SK-N-SH (cell line): ENCODE measurements at regions not wholly inside any gene's neighbourhood (a gene's known extent, or its start where the extent isn't known, plus 50 kb on each side); places are given as distances from the start of the nearest gene placed in this dataset.

Experiments
- CTCF ChIA-PET: fragments of 300-600, 350-600 bp; formaldehyde crosslinking; extraction: SDS; loops from one replicate; lab custom pipeline; 2021; lab: Yijun Ruan, JAX
- POLR2A ChIA-PET: fragments of 350-600 bp; sonication (Branson Sonifier 250); formaldehyde crosslinking; extraction: SDS; loops from one replicate; lab custom pipeline; 2020; ENCODE audit warnings: antibody characterized with exemption, inconsistent platforms; lab: Yijun Ruan, JAX
- DNase-seq: peaks from one replicate; pipeline ENCODE4 v3.0.0; 2012
- H2AFZ ChIP-seq: fragments of 200-600 bp; sonication (generic); 2 replicates; pipeline ENCODE4 v1.8.1; 2016; ENCODE audit warnings: antibody characterized with exemption, mild to moderate bottlenecking, low read depth
- H3F3A ChIP-seq: fragments of 200-600 bp; sonication (generic); replicated peaks from 2 replicates; pipeline ENCODE3; 2016; ENCODE audit warnings: antibody characterized with exemption, mild to moderate bottlenecking; ENCODE audit not compliant: insufficient read depth
- H3K27ac ChIP-seq, 2 experiments: fragments of 200-500 bp in 1 of 2; fragments of 200-600 bp in 1 of 2; sonication (Bioruptor generic) in 1 of 2; sonication (generic), shearing (Covaris generic) in 1 of 2; 2 replicates each; pipeline versions ENCODE4 v1.5.1 to v1.6.1; 2014 to 2016; ENCODE audit warnings: low read depth in 2 of 2, inconsistent platforms in 1 of 2, low read length in 1 of 2, mild to moderate bottlenecking in 1 of 2, mixed read lengths in 1 of 2
- H3K27me3 ChIP-seq: fragments of 200-600 bp; sonication (generic), shearing (Covaris generic); 2 replicates; pipeline ENCODE4 v1.6.1; 2016; ENCODE audit warnings: mixed run types; ENCODE audit not compliant: insufficient read depth
- H3K36me3 ChIP-seq, 2 experiments: fragments of 200-500 bp in 1 of 2; fragments of 200-600 bp in 1 of 2; sonication (Bioruptor generic) in 1 of 2; sonication (generic) in 1 of 2; replicated peaks in 1 of 2; 2 replicates each; pipeline versions ENCODE3 to v1.5.1; 2014 to 2016; ENCODE audit warnings: low read length in 1 of 2, mild to moderate bottlenecking in 1 of 2; ENCODE audit not compliant: insufficient read depth in 2 of 2, control insufficient read depth in 1 of 2
- H3K4me1 ChIP-seq, 2 experiments: fragments of 200-500 bp in 1 of 2; fragments of 200-600 bp in 1 of 2; sonication (Bioruptor generic) in 1 of 2; sonication (generic), shearing (Covaris generic) in 1 of 2; 2 replicates each; pipeline versions ENCODE4 v1.5.1 to v1.6.1; 2014 to 2016; ENCODE audit warnings: low read depth in 1 of 2, low read length in 1 of 2, mixed run types in 1 of 2; ENCODE audit not compliant: insufficient read depth in 2 of 2, control insufficient read depth in 1 of 2
- H3K4me2 ChIP-seq: fragments of 200-600 bp; sonication (generic), shearing (Covaris generic); 2 replicates; pipeline ENCODE4 v1.6.1; 2017; ENCODE audit warnings: mixed run types
- H3K4me3 ChIP-seq, 2 experiments: fragments of 200-500 bp in 1 of 2; fragments of 200-600 bp in 1 of 2; sonication (Bioruptor generic) in 1 of 2; sonication (generic), shearing (Covaris generic) in 1 of 2; 2 replicates each; pipeline versions ENCODE4 v1.5.1 to v1.8.1; 2014 to 2016; ENCODE audit warnings: low read depth in 2 of 2, inconsistent platforms in 1 of 2, low read length in 1 of 2, mild to moderate bottlenecking in 1 of 2, mixed read lengths in 1 of 2, moderate library complexity in 1 of 2
- H3K79me2 ChIP-seq: fragments of 200-600 bp; sonication (generic); 2 replicates; pipeline ENCODE4 v1.8.1; 2017; ENCODE audit warnings: mild to moderate bottlenecking; ENCODE audit not compliant: insufficient read depth
- H3K9ac ChIP-seq: fragments of 200-600 bp; sonication (generic); 2 replicates; pipeline ENCODE4 v1.6.1; 2017; ENCODE audit warnings: mixed run types
- H3K9me2 ChIP-seq: fragments of 200-600 bp; sonication (generic); 2 replicates; pipeline ENCODE4 v1.6.1; 2017; ENCODE audit warnings: mixed run types
- H3K9me3 ChIP-seq: fragments of 200-600 bp; sonication (generic); 2 replicates; pipeline ENCODE4 v1.6.1; 2017; ENCODE audit warnings: mixed run types, mild to moderate bottlenecking, moderate library complexity
- H4K20me1 ChIP-seq: fragments of 200-600 bp; sonication (generic); 2 replicates; pipeline ENCODE4 v1.6.1; 2017; ENCODE audit warnings: mild to moderate bottlenecking, mixed run types; ENCODE audit not compliant: insufficient read depth
- CHD2 ChIP-seq: fragments of 150-350 bp; IDR thresholded peaks from 2 replicates; pipeline ENCODE4 v1.6.1; 2018; ENCODE audit warnings: low read length; ENCODE audit not compliant: partially characterized antibody
- ELF1 ChIP-seq: IDR thresholded peaks from 2 replicates; pipeline ENCODE4 v1.4.0; 2012
- EZH2phosphoT487 ChIP-seq: fragments of 200-600 bp; sonication (generic); IDR thresholded peaks from 2 replicates; pipeline ENCODE4 v1.6.1; 2017; ENCODE audit warnings: low read depth, mixed run types, mild to moderate bottlenecking, antibody characterized with exemption, moderate library complexity, borderline replicate concordance
- FOSL2 ChIP-seq: IDR thresholded peaks from 2 replicates; pipeline ENCODE4 v1.4.0; 2012; ENCODE audit warnings: low read depth, mild to moderate bottlenecking, moderate library complexity, borderline replicate concordance
- FOXM1 ChIP-seq: IDR thresholded peaks from 2 replicates; pipeline ENCODE4 v1.4.0; 2012; ENCODE audit warnings: low read depth, mild to moderate bottlenecking
- GATA2 ChIP-seq: sonication (generic); formaldehyde crosslinking; IDR thresholded peaks from 2 replicates; pipeline ENCODE4 v1.5.0; 2020; ENCODE audit warnings: mild to moderate bottlenecking, missing genetic modification reagents
- JUND ChIP-seq: IDR thresholded peaks from 2 replicates; pipeline ENCODE4 v1.4.0; 2012
- MXI1 ChIP-seq: IDR thresholded peaks from 2 replicates; pipeline ENCODE4 v1.6.1; 2012; ENCODE audit warnings: mild to moderate bottlenecking, low read depth, low read length, improper control_type of control experiment
- NFIC ChIP-seq: IDR thresholded peaks from 2 replicates; pipeline ENCODE4 v1.4.0; 2012; ENCODE audit warnings: borderline replicate concordance
- NRF1 ChIP-seq: IDR thresholded peaks from 2 replicates; pipeline ENCODE4 v1.6.1; 2012; ENCODE audit warnings: low read depth, mild to moderate bottlenecking, low read length
- POLR2AphosphoS5 ChIP-seq: IDR thresholded peaks from 2 replicates; pipeline ENCODE4 v1.6.1; 2012; ENCODE audit warnings: low read depth, low read length
- RFX5 ChIP-seq: IDR thresholded peaks from 2 replicates; pipeline ENCODE4 v1.6.1; 2012; ENCODE audit warnings: mild to moderate bottlenecking, improper control_type of control experiment, low read length
- RXRA ChIP-seq: IDR thresholded peaks from 2 replicates; pipeline ENCODE4 v1.4.0; 2012; ENCODE audit warnings: low read depth, mild to moderate bottlenecking, borderline replicate concordance
- SIN3A ChIP-seq: IDR thresholded peaks from 2 replicates; pipeline ENCODE4 v1.6.1; 2012; ENCODE audit warnings: low read depth, mild to moderate bottlenecking, low read length, moderate library complexity, borderline replicate concordance
- TCF12 ChIP-seq: IDR thresholded peaks from 2 replicates; pipeline ENCODE4 v1.4.0; 2012
- TEAD4 ChIP-seq: IDR thresholded peaks from 2 replicates; pipeline ENCODE4 v1.4.0; 2012; ENCODE audit warnings: mild to moderate bottlenecking, borderline replicate concordance; ENCODE audit not compliant: insufficient read depth
- USF1 ChIP-seq: IDR thresholded peaks from 2 replicates; pipeline ENCODE4 v1.4.0; 2012; ENCODE audit warnings: low read depth, borderline replicate concordance
- YY1 ChIP-seq: IDR thresholded peaks from 2 replicates; pipeline ENCODE4 v1.4.0; 2012; ENCODE audit warnings: low read depth, mild to moderate bottlenecking
- ZBTB33 ChIP-seq: IDR thresholded peaks from 2 replicates; pipeline ENCODE4 v1.4.0; 2012; ENCODE audit warnings: low read depth, borderline replicate concordance
- WGBS: methylation state at CpG from one replicate; pipeline ENCODE4 v1.1.6; 2017; ENCODE audit warnings: low lambda C conversion rate; 5-methylcytosine and 5-hydroxymethylcytosine counted together
- TF ChIP-seq, protein P1 (sequence below): fragments of 150-350 bp; IDR thresholded peaks from 2 replicates; pipeline ENCODE4 v1.6.1; 2017; ENCODE audit warnings: antibody characterized with exemption, low read length, low read depth, borderline replicate concordance

GRCh38 chr16:65495106-65495505 lies 373.2 kb upstream of the CDH11 start:
- no peaks in the 10 kb centered on the region for H3K9me2 ChIP-seq
- TF ChIP-seq FOSL2 (no peak), NFIC (no peak), RFX5 (no peak), JUND (no peak), NRF1 (no peak), GATA2 (CRISPR knock-in tag) (no peak), ZBTB33 (no peak), YY1 (no peak), POLR2AphosphoS5 (no peak), EZH2phosphoT487 (no peak), USF1 (no peak), MXI1 (no peak), ELF1 (no peak), CHD2 (no peak), TEAD4 (no peak), TCF12 (no peak), SIN3A (no peak), FOXM1 (no peak), RXRA (no peak)
- TF ChIP-seq, protein P1, sequence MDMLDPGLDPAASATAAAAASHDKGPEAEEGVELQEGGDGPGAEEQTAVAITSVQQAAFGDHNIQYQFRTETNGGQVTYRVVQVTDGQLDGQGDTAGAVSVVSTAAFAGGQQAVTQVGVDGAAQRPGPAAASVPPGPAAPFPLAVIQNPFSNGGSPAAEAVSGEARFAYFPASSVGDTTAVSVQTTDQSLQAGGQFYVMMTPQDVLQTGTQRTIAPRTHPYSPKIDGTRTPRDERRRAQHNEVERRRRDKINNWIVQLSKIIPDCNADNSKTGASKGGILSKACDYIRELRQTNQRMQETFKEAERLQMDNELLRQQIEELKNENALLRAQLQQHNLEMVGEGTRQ = no peak
- no peaks in the 10 kb centered on the region for H3K9me3 ChIP-seq
- H3K4me3 ChIP-seq = no peak overlapping the region
- POLR2A ChIA-PET = no interaction called here
- H3F3A ChIP-seq = no peaks in the 10 kb centered on the region
- 45% methylated on average over 3 of the region's 3 CpGs for WGBS
- no peak overlapping the region for H2AFZ ChIP-seq
- H3K27ac ChIP-seq = no peak overlapping the region
- DNase-seq = no peak
- no peaks in the 10 kb centered on the region for H3K27me3 ChIP-seq
- CTCF ChIA-PET = no interaction called here
- no peak overlapping the region for H3K4me2 ChIP-seq
- no peaks in the 10 kb centered on the region for H3K79me2 ChIP-seq
- no peaks in the 10 kb centered on the region for H4K20me1 ChIP-seq
- no peaks in the 10 kb centered on the region for H3K36me3 ChIP-seq
- peaks cover 0 to under 1% of the 10 kb centered on the region in 2 experiments; a peak in 1 of 4 replicates for H3K4me1 ChIP-seq
- H3K9ac ChIP-seq = no peak overlapping the region
